ENCODE measurements at regions not wholly inside any gene's neighbourhood (a gene's known extent, or its start where the extent isn't known, plus 50 kb on each side); places are given as distances from the start of the nearest gene placed in this dataset.
"Not testable (repeated sequence)": the region's sequence is repeated elsewhere in the genome, so short reads cannot be mapped to it uniquely, and the experiment has no call there.

- not testable (repeated sequence) for TF ChIP-seq CTCF, POLR2A (IDR thresholded peaks at IDR 0.05)
Measured at GRCh38 chr21:9006553-9007323, 1514.6 kb upstream of the TPTE start.

All from thyroid gland (tissue), 4 donors.